H1 (cell line): ENCODE measurements at regions not wholly inside any gene's neighbourhood (a gene's known extent, or its start where the extent isn't known, plus 50 kb on each side); places are given as distances from the start of the nearest gene placed in this dataset.

Experiments
- CTCF ChIA-PET: fragments of 300-600 bp; sonication (Branson Sonifier 250); formaldehyde crosslinking; loops from one replicate; lab custom pipeline; 2021; ENCODE audit not compliant: partially characterized antibody; lab: Charles Lee
- POLR2A ChIA-PET: fragments of 300-600 bp; sonication (Branson Sonifier 250); formaldehyde crosslinking; loops from one replicate; lab custom pipeline; 2021; ENCODE audit warnings: inconsistent platforms; ENCODE audit not compliant: partially characterized antibody; lab: Charles Lee
- DNase-seq, 2 experiments: peaks; one replicate each; pipeline versions ENCODE4 v3.0.0 to v3.0.0-alpha.2; 2010 to 2022; ENCODE audit warnings: low spot score in 2 of 2, low read depth in 1 of 2, mixed read lengths in 1 of 2
- FAIRE-seq: peaks from 2 replicates; lab custom pipeline; 2011; peaks lifted over from hg19 to GRCh38; lab: Jason Lieb, UNC
- H2AFZ ChIP-seq: 2 replicates; pipeline ENCODE4 v1.8.1; 2012; ENCODE audit warnings: low read length, inconsistent platforms
- H2AK5ac ChIP-seq: 2 replicates; pipeline ENCODE4 v1.6.1; 2013; ENCODE audit warnings: low read depth, low read length
- H2BK120ac ChIP-seq: replicated peaks from 2 replicates; pipeline ENCODE3; 2013; ENCODE audit warnings: low read depth, low read length, inconsistent platforms
- H2BK12ac ChIP-seq: 2 replicates; pipeline ENCODE4 v1.6.1; 2013; ENCODE audit warnings: low read depth, low read length
- H2BK15ac ChIP-seq: 2 replicates; pipeline ENCODE4 v1.6.1; 2013; ENCODE audit warnings: low read length
- H2BK20ac ChIP-seq: 2 replicates; pipeline ENCODE4 v1.6.1; 2013; ENCODE audit warnings: low read length
- H2BK5ac ChIP-seq: 2 replicates; pipeline ENCODE4 v1.6.1; 2013; ENCODE audit warnings: low read depth, low read length
- H3K14ac ChIP-seq: 2 replicates; pipeline ENCODE4 v1.6.1; 2013; ENCODE audit warnings: inconsistent platforms; ENCODE audit not compliant: insufficient read length
- H3K18ac ChIP-seq: 2 replicates; pipeline ENCODE4 v1.6.1; 2013; ENCODE audit warnings: low read length; ENCODE audit errors: extremely low read depth
- H3K23ac ChIP-seq: 2 replicates; pipeline ENCODE4 v1.6.1; 2013; ENCODE audit warnings: inconsistent platforms; ENCODE audit not compliant: insufficient read length
- H3K23me2 ChIP-seq: 2 replicates; pipeline ENCODE4 v1.6.1; 2013; ENCODE audit warnings: low read depth, low read length
- H3K27ac ChIP-seq: 2 replicates; pipeline ENCODE4 v1.6.1; 2011; ENCODE audit warnings: low read depth, low read length, inconsistent platforms
- H3K27me3 ChIP-seq, 4 experiments: replicated peaks in 1 of 4; 1 replicate in 1 of 4; 2 replicates in 3 of 4; pipeline versions ENCODE4 v1.6.1 to v1.8.1; 2011 to 2013; ENCODE audit warnings: low read length in 3 of 4, mild to moderate bottlenecking in 3 of 4, inconsistent platforms in 2 of 4, mixed read lengths in 2 of 4, moderate library complexity in 1 of 4; ENCODE audit not compliant: control insufficient read depth in 3 of 4, insufficient read depth in 3 of 4; ENCODE audit errors: extremely low read depth in 1 of 4
- H3K36me3 ChIP-seq, 4 experiments: 2 replicates each; pipeline versions ENCODE4 v1.6.1 to v1.8.1; 2011 to 2013; ENCODE audit warnings: mild to moderate bottlenecking in 4 of 4, low read length in 3 of 4, moderate library complexity in 2 of 4, control low read depth in 1 of 4, inconsistent platforms in 1 of 4; ENCODE audit not compliant: insufficient read depth in 4 of 4, control insufficient read depth in 2 of 4
- H3K4ac ChIP-seq: replicated peaks from 2 replicates; pipeline ENCODE3; 2013; ENCODE audit warnings: low read length, low read depth, mixed read lengths, inconsistent platforms; ENCODE audit not compliant: insufficient read length
- H3K4me1 ChIP-seq, 4 experiments: replicated peaks in 1 of 4; 1 replicate in 1 of 4; 2 replicates in 3 of 4; pipeline versions ENCODE4 v1.6.1 to v1.8.1; 2011 to 2013; ENCODE audit warnings: low read length in 3 of 4, inconsistent platforms in 2 of 4, mixed read lengths in 1 of 4; ENCODE audit not compliant: insufficient read depth in 4 of 4, control insufficient read depth in 3 of 4
- H3K4me2 ChIP-seq, 2 experiments: 2 replicates each; pipeline versions ENCODE4 v1.6.1 to v1.8.1; 2011 to 2013; ENCODE audit warnings: low read depth in 2 of 2, low read length in 2 of 2, control low read depth in 1 of 2, inconsistent platforms in 1 of 2, mild to moderate bottlenecking in 1 of 2; ENCODE audit not compliant: insufficient read depth in 1 of 2
- H3K4me3 ChIP-seq, 4 experiments: fragments of 200-600, 300-600 bp in 1 of 4; sonication (generic), shearing (Covaris generic), sonication (Bioruptor Twin) in 1 of 4; 2 replicates each; pipeline versions ENCODE4 v1.5.1 to v1.8.1; 2011 to 2016; ENCODE audit warnings: low read length in 4 of 4, low read depth in 3 of 4, control low read depth in 2 of 4, inconsistent platforms in 2 of 4, mild to moderate bottlenecking in 2 of 4, mixed read lengths in 1 of 4, moderate library complexity in 1 of 4; ENCODE audit not compliant: insufficient read depth in 2 of 4; ENCODE audit errors: extremely low read depth in 1 of 4
- H3K56ac ChIP-seq: replicated peaks from 2 replicates; pipeline ENCODE3; 2013; ENCODE audit warnings: low read depth, mild to moderate bottlenecking, mixed read lengths, low read length, inconsistent platforms; ENCODE audit not compliant: insufficient read length
- H3K79me1 ChIP-seq: 2 replicates; pipeline ENCODE4 v1.6.1; 2013; ENCODE audit warnings: low read depth, low read length, control low read depth
- H3K79me2 ChIP-seq, 2 experiments: 2 replicates each; pipeline versions ENCODE4 v1.6.1 to v1.8.1; 2012 to 2013; ENCODE audit warnings: low read length in 2 of 2, mild to moderate bottlenecking in 2 of 2, inconsistent platforms in 1 of 2; ENCODE audit not compliant: insufficient read depth in 2 of 2, control insufficient read depth in 1 of 2
- H3K9ac ChIP-seq, 4 experiments: replicated peaks in 1 of 4; 1 replicate in 1 of 4; 2 replicates in 3 of 4; pipeline versions ENCODE4 v1.6.1 to v1.8.1; 2011 to 2013; ENCODE audit warnings: low read depth in 3 of 4, low read length in 3 of 4, control low read depth in 2 of 4, mild to moderate bottlenecking in 2 of 4, moderate library complexity in 2 of 4, inconsistent platforms in 1 of 4; ENCODE audit errors: extremely low read depth in 1 of 4
- H3K9me3 ChIP-seq, 2 experiments: 2 replicates each; pipeline versions ENCODE4 v1.6.1 to v1.8.1; 2012 to 2013; ENCODE audit warnings: mild to moderate bottlenecking in 2 of 2, moderate library complexity in 2 of 2, control low read depth in 1 of 2, inconsistent platforms in 1 of 2, low read depth in 1 of 2, low read length in 1 of 2, mixed read lengths in 1 of 2; ENCODE audit not compliant: insufficient read depth in 2 of 2
- H4K20me1 ChIP-seq, 2 experiments: replicated peaks in 1 of 2; 2 replicates each; pipeline versions ENCODE3 to v1.8.1; 2011 to 2013; ENCODE audit warnings: inconsistent platforms in 2 of 2, low read length in 2 of 2, mild to moderate bottlenecking in 1 of 2; ENCODE audit not compliant: insufficient read depth in 2 of 2, control insufficient read depth in 1 of 2
- H4K5ac ChIP-seq: 2 replicates; pipeline ENCODE4 v1.6.1; 2013; ENCODE audit warnings: low read length, low read depth, mixed read lengths, inconsistent platforms; ENCODE audit not compliant: insufficient read length
- H4K8ac ChIP-seq: 2 replicates; pipeline ENCODE4 v1.8.0; 2013; ENCODE audit warnings: mild to moderate bottlenecking, moderate library complexity, low read length, inconsistent platforms; ENCODE audit not compliant: insufficient read depth; ENCODE audit errors: extremely low read depth
- H4K91ac ChIP-seq: replicated peaks from 2 replicates; pipeline ENCODE3; 2013; ENCODE audit warnings: low read length, mixed read lengths, inconsistent platforms; ENCODE audit not compliant: insufficient read length
- CTBP2 ChIP-seq: IDR thresholded peaks from 2 replicates; pipeline ENCODE4 v1.7.0; 2011; ENCODE audit warnings: borderline replicate concordance, mild to moderate bottlenecking, moderate library complexity, mixed read lengths, low read length; ENCODE audit not compliant: insufficient read depth, insufficient read length
- RAD21 ChIP-seq, 2 experiments: IDR thresholded peaks in 1 of 2; conservative IDR thresholded peaks in 1 of 2; 2 replicates each; pipeline ENCODE4 v1.6.1; 2011; ENCODE audit warnings: low read depth in 2 of 2, low read length in 2 of 2, improper control_type of control experiment in 1 of 2, inconsistent platforms in 1 of 2, mild to moderate bottlenecking in 1 of 2, moderate library complexity in 1 of 2
- SP2 ChIP-seq: IDR thresholded peaks from 2 replicates; pipeline ENCODE4 v1.6.1; 2012; ENCODE audit warnings: mild to moderate bottlenecking, low read length, inconsistent platforms
- SUZ12 ChIP-seq: fragments of 200-600 bp; sonication (generic); IDR thresholded peaks from 2 replicates; pipeline ENCODE4 v1.6.1; 2012; ENCODE audit warnings: mild to moderate bottlenecking, inconsistent platforms, low read length, moderate library complexity, mixed read lengths
- TBP ChIP-seq: IDR thresholded peaks from 2 replicates; pipeline ENCODE4 v1.6.1; 2011; ENCODE audit warnings: low read depth, low read length, improper control_type of control experiment
- YY1 ChIP-seq: IDR thresholded peaks from 2 replicates; pipeline ENCODE4 v1.6.1; 2011; ENCODE audit warnings: low read depth, mild to moderate bottlenecking, low read length
- WGBS, 2 experiments: shearing (Covaris generic) in 1 of 2; methylation state at CpG; one replicate each; pipeline versions ENCODE4 v1.1.6 to v1.1.7; 2013 to 2015; ENCODE audit warnings: low lambda C conversion rate in 2 of 2, mixed read lengths in 2 of 2, inconsistent platforms in 1 of 2, low coverage in 1 of 2, missing lambda C conversion rate in 1 of 2; ENCODE audit not compliant: insufficient replicate concordance in 2 of 2, insufficient coverage in 1 of 2, insufficient read length in 1 of 2; ENCODE audit errors: extremely low coverage in 1 of 2, missing lambda C conversion rate in 1 of 2; 5-methylcytosine and 5-hydroxymethylcytosine counted together

DNA sequence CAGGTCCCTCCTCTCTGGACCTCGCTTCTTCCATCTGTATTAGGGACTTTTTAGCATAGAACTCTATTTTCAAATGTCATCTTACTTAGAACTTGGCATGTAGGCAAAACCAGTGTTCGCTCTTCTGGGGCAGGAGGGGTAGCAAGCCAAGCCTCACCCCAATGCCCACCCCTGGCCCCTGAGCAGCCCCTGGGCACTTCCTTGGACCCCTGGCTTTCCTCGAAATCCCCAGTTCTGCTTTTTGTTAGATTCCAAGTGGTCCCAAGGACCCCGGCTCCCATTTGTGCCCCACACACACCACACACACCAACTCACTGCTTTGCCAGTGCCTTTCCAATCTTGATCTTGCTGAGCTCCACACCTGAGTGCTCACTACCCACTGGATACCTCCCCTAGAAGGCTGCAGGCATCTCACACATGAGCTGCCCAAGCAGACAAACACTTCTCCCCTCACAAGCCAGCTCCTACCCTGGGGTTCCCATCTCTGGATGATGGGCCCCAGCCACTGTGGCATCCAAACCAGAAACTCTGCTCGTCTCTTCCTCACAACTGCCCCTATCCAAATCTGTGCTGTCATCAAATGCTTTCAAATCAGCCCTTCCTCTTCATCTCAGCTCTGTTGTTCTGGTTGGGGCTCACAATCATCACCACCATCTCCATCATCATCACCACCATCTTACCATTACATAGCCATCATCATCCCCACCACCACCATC lies 167.9 kb upstream of the ZMIZ1 start:
- CTCF ChIA-PET = interaction anchor here (0.5 to 1.3 kb wide), 5 partner anchors 12 to 696 kb away, joined by 3 read pairs; no protein-coding TSS in a partner anchor

More for the DNA sequence above, 167.9 kb upstream of the ZMIZ1 start:
- Histone ChIP-seq H2AK5ac (no peak overlapping the region), H3K23ac (no peak overlapping the region), H3K18ac (no peak overlapping the region; the same call in 1 of the 2 replicates), H3K14ac (no peak overlapping the region), H4K5ac (no peak overlapping the region), H2BK15ac (no peak overlapping the region), H3K4me3 (no peak overlapping the region), H3K27ac (no peak overlapping the region), H3K4ac (no peak overlapping the region), H2BK5ac (no peak overlapping the region), H3K9me3 (no peaks in the 10 kb centered on the region), H3K27me3 (no peaks in the 10 kb centered on the region; a peak in 1 of 7 replicates), H3K4me2 (no peak overlapping the region), H3K36me3 (no peaks in the 10 kb centered on the region; a peak in 1 of 8 replicates), H3K79me1 (no peaks in the 10 kb centered on the region), H4K20me1 (peaks cover 0 to 4% of the 10 kb centered on the region in 2 experiments), H2BK120ac (no peak overlapping the region), H4K91ac (no peak overlapping the region), H4K8ac (no peak overlapping the region), H3K4me1 (peaks cover 0 to 6% (median 3%) of the 10 kb centered on the region in 4 experiments; a peak in 3 of 7 replicates), H3K9ac (no peak overlapping the region), H2BK12ac (no peak overlapping the region), H2AFZ (no peak overlapping the region), H2BK20ac (no peak overlapping the region), H3K56ac (peak overlapping the region; percentile 43), H3K23me2 (peaks cover 10% of the 10 kb centered on the region; the same call in 1 of the 2 replicates), H3K79me2 (no peaks in the 10 kb centered on the region)
- TF ChIP-seq SP2 = no peak
- TF ChIP-seq YY1 = no peak
- TF ChIP-seq RAD21 (IDR thresholded peaks at IDR 0.05 in 1 of 2, conservative IDR thresholded peaks at IDR 0.05 in 1 of 2; ENCODE audit: low read depth in 2 of 2, low read length in 2 of 2) = no peak
- TF ChIP-seq TBP = no peak
- TF ChIP-seq CTBP2 = no peak
- TF ChIP-seq SUZ12 = no peak
- POLR2A ChIA-PET = no interaction called here
- 91% methylated on average over 5 of the region's 5 CpGs; no CpG with 5 or more reads in 1 of the 2 experiments for WGBS, 2 experiments
- no peak for FAIRE-seq
- peak in 1 of 2 experiments; percentile 20 for DNase-seq
